HepG2 (cell line): ENCODE measurements at regions not wholly inside any gene's neighbourhood (a gene's known extent, or its start where the extent isn't known, plus 50 kb on each side); places are given as distances from the start of the nearest gene placed in this dataset.

ENCODE experiments used
- ATAD3A ChIP-seq: sonication (generic); formaldehyde crosslinking; IDR thresholded peaks from 2 replicates; pipeline ENCODE4 v1.4.0; 2020; ENCODE audit warnings: missing genetic modification reagents
- CBX5 ChIP-seq: sonication (generic); formaldehyde crosslinking; IDR thresholded peaks from 2 replicates; pipeline ENCODE4 v1.4.0; 2020; ENCODE audit warnings: missing genetic modification reagents, borderline replicate concordance
- GFI1 ChIP-seq: sonication (generic); formaldehyde crosslinking; IDR thresholded peaks from 2 replicates; pipeline ENCODE4 v1.5.0; 2020; ENCODE audit warnings: missing genetic modification reagents, mild to moderate bottlenecking, borderline replicate concordance
- HBP1 ChIP-seq: IDR thresholded peaks from 2 replicates; pipeline ENCODE4 v1.6.1; 2016; ENCODE audit warnings: low read depth, control low read depth
- ISL2 ChIP-seq: sonication (generic); formaldehyde crosslinking; IDR thresholded peaks from 2 replicates; pipeline ENCODE4 v1.5.0; 2020; ENCODE audit warnings: missing genetic modification reagents
- MIER2 ChIP-seq: IDR thresholded peaks from 2 replicates; pipeline ENCODE4 v1.6.1; 2016; ENCODE audit warnings: missing biosample characterization, missing genetic modification reagents
- NFKBIZ ChIP-seq: IDR thresholded peaks from 2 replicates; pipeline ENCODE4 v1.6.1; 2018; ENCODE audit warnings: missing genetic modification reagents, missing compliant biosample characterization
- PHF21A ChIP-seq: sonication (generic); formaldehyde crosslinking; IDR thresholded peaks from 2 replicates; pipeline ENCODE4 v1.5.0; 2020; ENCODE audit warnings: mild to moderate bottlenecking, missing genetic modification reagents
- RAD51 ChIP-seq: fragments of 450-650 bp; IDR thresholded peaks from 2 replicates; pipeline ENCODE4 v1.6.1; 2016; ENCODE audit warnings: borderline replicate concordance
- TAF1 ChIP-seq: sonication (generic); formaldehyde crosslinking; IDR thresholded peaks from 2 replicates; pipeline ENCODE4 v1.4.0; 2020; ENCODE audit warnings: missing genetic modification reagents
- YEATS2 ChIP-seq: sonication (generic); formaldehyde crosslinking; IDR thresholded peaks from 2 replicates; pipeline ENCODE4 v1.4.0; 2020; ENCODE audit warnings: missing genetic modification reagents, borderline replicate concordance
- ZFY ChIP-seq: sonication (generic); formaldehyde crosslinking; IDR thresholded peaks from 2 replicates; pipeline ENCODE4 v1.4.0; 2020; ENCODE audit warnings: missing genetic modification reagents
- ZKSCAN8 ChIP-seq: IDR thresholded peaks from 2 replicates; pipeline ENCODE4 v1.6.1; 2016; ENCODE audit warnings: borderline replicate concordance, missing genetic modification reagents, missing compliant biosample characterization
- ZNF101 ChIP-seq: sonication (generic); formaldehyde crosslinking; IDR thresholded peaks from 2 replicates; pipeline ENCODE4 v1.4.0; 2020; ENCODE audit warnings: mild to moderate bottlenecking, low read depth, missing genetic modification reagents, borderline replicate concordance
- ZNF232 ChIP-seq: sonication (generic); formaldehyde crosslinking; IDR thresholded peaks from 2 replicates; pipeline ENCODE4 v1.4.0; 2020; ENCODE audit warnings: missing genetic modification reagents, borderline replicate concordance
- ZNF256 ChIP-seq: sonication (generic); formaldehyde crosslinking; conservative IDR thresholded peaks from 2 replicates; pipeline ENCODE4 v1.4.0; 2020; ENCODE audit warnings: missing genetic modification reagents
- ZNF343 ChIP-seq: sonication (generic); formaldehyde crosslinking; IDR thresholded peaks from 2 replicates; pipeline ENCODE4 v1.4.0; 2020; ENCODE audit warnings: mild to moderate bottlenecking, missing genetic modification reagents
- ZNF563 ChIP-seq: sonication (generic); formaldehyde crosslinking; IDR thresholded peaks from 2 replicates; pipeline ENCODE4 v1.8.0; 2022; ENCODE audit warnings: mild to moderate bottlenecking, moderate library complexity, missing genetic modification reagents
- ZNF710 ChIP-seq: sonication (generic); formaldehyde crosslinking; IDR thresholded peaks from 2 replicates; pipeline ENCODE4 v1.5.0; 2020; ENCODE audit warnings: mild to moderate bottlenecking, missing genetic modification reagents, borderline replicate concordance
- ZNF878 ChIP-seq: sonication (generic); formaldehyde crosslinking; IDR thresholded peaks from 2 replicates; pipeline ENCODE4 v1.8.1; 2023; ENCODE audit warnings: mild to moderate bottlenecking, missing genetic modification reagents, moderate library complexity
- TF ChIP-seq, protein P1 (sequence below): sonication (generic); formaldehyde crosslinking; IDR thresholded peaks from 2 replicates; pipeline ENCODE4 v1.4.0; 2020; ENCODE audit warnings: missing genetic modification reagents
- TF ChIP-seq, protein P2 (sequence below): sonication (generic); formaldehyde crosslinking; IDR thresholded peaks from 2 replicates; pipeline ENCODE4 v1.4.0; 2020; ENCODE audit warnings: mild to moderate bottlenecking, missing genetic modification reagents
- TF ChIP-seq, protein P3 (sequence below), 2 experiments: fragments of 450-650 bp in 1 of 2; sonication (generic) in 1 of 2; formaldehyde crosslinking; IDR thresholded peaks; 2 replicates each; pipeline versions ENCODE4 v1.5.0 to v1.8.0; 2020 to 2022; ENCODE audit warnings: mild to moderate bottlenecking in 1 of 2, missing genetic modification reagents in 1 of 2
- TF ChIP-seq, protein P4 (sequence below): IDR thresholded peaks from 2 replicates; pipeline ENCODE4 v1.6.1; 2018; ENCODE audit warnings: missing genetic modification reagents

DNA sequence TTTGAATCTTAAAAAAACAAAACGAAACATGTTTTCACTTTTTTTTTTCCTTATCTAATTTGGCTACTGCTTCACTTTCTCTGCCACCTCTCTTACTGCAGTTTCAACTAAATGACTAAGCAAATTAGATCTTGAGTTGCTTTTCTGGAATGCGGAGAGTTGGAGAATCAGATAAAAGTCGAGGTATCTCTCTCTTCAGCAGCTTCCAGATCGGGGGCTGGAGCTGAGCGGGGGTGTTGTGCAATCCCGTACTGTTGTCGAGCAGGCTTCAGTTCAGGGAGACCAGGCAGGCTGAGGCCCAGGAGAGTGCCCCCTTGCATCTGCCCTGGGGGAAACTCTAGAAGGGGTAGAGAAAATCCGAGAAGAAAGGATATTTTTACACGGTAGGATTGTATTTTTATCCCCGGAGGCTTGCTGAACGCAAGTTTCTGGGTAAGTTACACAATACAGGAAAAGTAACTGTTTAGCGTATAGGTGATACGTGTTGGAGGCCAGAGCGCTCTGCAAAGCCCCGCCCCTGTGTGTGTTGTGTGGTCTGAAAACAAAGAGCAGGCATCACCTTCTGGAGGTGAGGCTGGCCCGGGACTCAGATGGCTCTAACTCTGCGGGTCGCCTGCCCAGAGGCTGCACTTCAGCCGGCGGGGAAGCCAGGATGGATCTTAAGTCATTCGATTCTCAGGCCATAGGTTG, 116.6 kb downstream of the KLF6 start (continued):
- no peak for TF ChIP-seq ZNF878
- TF ChIP-seq, protein P1, sequence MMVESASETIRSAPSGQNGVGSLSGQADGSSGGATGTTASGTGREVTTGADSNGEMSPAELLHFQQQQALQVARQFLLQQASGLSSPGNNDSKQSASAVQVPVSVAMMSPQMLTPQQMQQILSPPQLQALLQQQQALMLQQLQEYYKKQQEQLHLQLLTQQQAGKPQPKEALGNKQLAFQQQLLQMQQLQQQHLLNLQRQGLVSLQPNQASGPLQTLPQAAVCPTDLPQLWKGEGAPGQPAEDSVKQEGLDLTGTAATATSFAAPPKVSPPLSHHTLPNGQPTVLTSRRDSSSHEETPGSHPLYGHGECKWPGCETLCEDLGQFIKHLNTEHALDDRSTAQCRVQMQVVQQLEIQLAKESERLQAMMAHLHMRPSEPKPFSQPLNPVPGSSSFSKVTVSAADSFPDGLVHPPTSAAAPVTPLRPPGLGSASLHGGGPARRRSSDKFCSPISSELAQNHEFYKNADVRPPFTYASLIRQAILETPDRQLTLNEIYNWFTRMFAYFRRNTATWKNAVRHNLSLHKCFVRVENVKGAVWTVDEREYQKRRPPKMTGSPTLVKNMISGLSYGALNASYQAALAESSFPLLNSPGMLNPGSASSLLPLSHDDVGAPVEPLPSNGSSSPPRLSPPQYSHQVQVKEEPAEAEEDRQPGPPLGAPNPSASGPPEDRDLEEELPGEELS (CRISPR knock-in tag): 0 out of 2 replicates have a peak, but pooled peaks have one; percentile 12
- TF ChIP-seq ATAD3A (CRISPR knock-in tag): no peak
- 0 out of 2 replicates have a peak, but pooled peaks have one; percentile 23 for TF ChIP-seq ZNF710 (CRISPR knock-in tag)
- no peak for TF ChIP-seq TAF1
- TF ChIP-seq ZNF343: no peak
- no peak for TF ChIP-seq ZNF232
- TF ChIP-seq YEATS2 (CRISPR knock-in tag): no peak
- no peak for TF ChIP-seq ZKSCAN8 (CRISPR knock-in tag)
- peak; percentile 50 for TF ChIP-seq PHF21A (CRISPR knock-in tag)
- TF ChIP-seq, protein P2, sequence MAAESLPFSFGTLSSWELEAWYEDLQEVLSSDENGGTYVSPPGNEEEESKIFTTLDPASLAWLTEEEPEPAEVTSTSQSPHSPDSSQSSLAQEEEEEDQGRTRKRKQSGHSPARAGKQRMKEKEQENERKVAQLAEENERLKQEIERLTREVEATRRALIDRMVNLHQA (CRISPR knock-in tag): no peak
- TF ChIP-seq CBX5: no peak
- TF ChIP-seq, protein P3, sequence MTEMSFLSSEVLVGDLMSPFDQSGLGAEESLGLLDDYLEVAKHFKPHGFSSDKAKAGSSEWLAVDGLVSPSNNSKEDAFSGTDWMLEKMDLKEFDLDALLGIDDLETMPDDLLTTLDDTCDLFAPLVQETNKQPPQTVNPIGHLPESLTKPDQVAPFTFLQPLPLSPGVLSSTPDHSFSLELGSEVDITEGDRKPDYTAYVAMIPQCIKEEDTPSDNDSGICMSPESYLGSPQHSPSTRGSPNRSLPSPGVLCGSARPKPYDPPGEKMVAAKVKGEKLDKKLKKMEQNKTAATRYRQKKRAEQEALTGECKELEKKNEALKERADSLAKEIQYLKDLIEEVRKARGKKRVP (CRISPR knock-in tag; IDR thresholded peaks at IDR 0.05): no peak
- no peak for TF ChIP-seq RAD51
- no peak for TF ChIP-seq ZNF101
- no peak for TF ChIP-seq ZNF256 (CRISPR knock-in tag)
- TF ChIP-seq, protein P4, sequence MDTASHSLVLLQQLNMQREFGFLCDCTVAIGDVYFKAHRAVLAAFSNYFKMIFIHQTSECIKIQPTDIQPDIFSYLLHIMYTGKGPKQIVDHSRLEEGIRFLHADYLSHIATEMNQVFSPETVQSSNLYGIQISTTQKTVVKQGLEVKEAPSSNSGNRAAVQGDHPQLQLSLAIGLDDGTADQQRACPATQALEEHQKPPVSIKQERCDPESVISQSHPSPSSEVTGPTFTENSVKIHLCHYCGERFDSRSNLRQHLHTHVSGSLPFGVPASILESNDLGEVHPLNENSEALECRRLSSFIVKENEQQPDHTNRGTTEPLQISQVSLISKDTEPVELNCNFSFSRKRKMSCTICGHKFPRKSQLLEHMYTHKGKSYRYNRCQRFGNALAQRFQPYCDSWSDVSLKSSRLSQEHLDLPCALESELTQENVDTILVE (CRISPR knock-in tag): no peak
- TF ChIP-seq MIER2: no peak
- no peak for TF ChIP-seq HBP1 (CRISPR knock-in tag)
- 0 out of 2 replicates have a peak, but pooled peaks have one; percentile 19 for TF ChIP-seq ZFY (CRISPR knock-in tag)
- no peak for TF ChIP-seq GFI1 (CRISPR knock-in tag)
- TF ChIP-seq NFKBIZ (CRISPR knock-in tag): no peak
- no peak for TF ChIP-seq ZNF563
- no peak for TF ChIP-seq ISL2 (CRISPR knock-in tag)
